ENCODE measurements at regions not wholly inside any gene's neighbourhood (a gene's known extent, or its start where the extent isn't known, plus 50 kb on each side); places are given as distances from the start of the nearest gene placed in this dataset.

GRCh38 chr1:38640371-38640770 is 219.2 kb downstream of the RRAGC start:
- no peaks in the 10 kb centered on the region for H3K27me3 ChIP-seq (ENCODE audit: control insufficient read depth, insufficient read depth, low read length)
- no peaks in the 10 kb centered on the region for H3K9me3 ChIP-seq (ENCODE audit: control insufficient read depth, insufficient read depth, low read depth, low read length)
- H3K4me2 ChIP-seq (ENCODE audit: extremely low read depth, insufficient read depth, low read length), result no peak overlapping the region
- H3K36me3 ChIP-seq (ENCODE audit: control insufficient read depth, insufficient read depth, low read length), result no peaks in the 10 kb centered on the region
- TF ChIP-seq CTCF (conservative IDR thresholded peaks at IDR 0.05 in 1 of 2, IDR thresholded peaks at IDR 0.05 in 1 of 2; ENCODE audit: low read depth in 1 of 2, low read length in 2 of 2) (no peak), EZH2 (IDR thresholded peaks at IDR 0.05; ENCODE audit: low read length, missing control alignments) (no peak)
- no peaks in the 10 kb centered on the region for H3K79me2 ChIP-seq (ENCODE audit: control insufficient read depth, insufficient read depth, low read length)
- DNase-seq (ENCODE audit: low read depth in 2 of 2), result no peak
- H3K27ac ChIP-seq (ENCODE audit: insufficient read depth, low read length), result no peak overlapping the region
- no peak overlapping the region for H3K9ac ChIP-seq (ENCODE audit: insufficient read depth, low read length)
- H3K4me3 ChIP-seq (replicated peaks in 1 of 4; ENCODE audit: control extremely low read depth in 1 of 4, insufficient read depth in 1 of 4, low read depth in 3 of 4, low read length in 4 of 4), result no peak overlapping the region
- H2AFZ ChIP-seq (ENCODE audit: low read length), result no peak overlapping the region
- H3K4me1 ChIP-seq (ENCODE audit: control insufficient read depth, extremely low read depth, insufficient read depth, low read length), result no peaks in the 10 kb centered on the region
- H4K20me1 ChIP-seq (ENCODE audit: control insufficient read depth, extremely low read depth, insufficient read depth, low read length), result no peaks in the 10 kb centered on the region

GRCh38 chr1:38628241-38628640 is 231.3 kb downstream of the RRAGC start:
- no peaks in the 10 kb centered on the region for H3K9me3 ChIP-seq (ENCODE audit: control insufficient read depth, insufficient read depth, low read depth, low read length)
- H3K27ac ChIP-seq (ENCODE audit: insufficient read depth, low read length), result no peak overlapping the region
- H2AFZ ChIP-seq (ENCODE audit: low read length), result no peak overlapping the region
- no peaks in the 10 kb centered on the region for H3K79me2 ChIP-seq (ENCODE audit: control insufficient read depth, insufficient read depth, low read length)
- no peak overlapping the region for H3K9ac ChIP-seq (ENCODE audit: insufficient read depth, low read length)
- H3K4me2 ChIP-seq (ENCODE audit: extremely low read depth, insufficient read depth, low read length), result no peak overlapping the region
- H3K36me3 ChIP-seq (ENCODE audit: control insufficient read depth, insufficient read depth, low read length), result no peaks in the 10 kb centered on the region
- H3K27me3 ChIP-seq (ENCODE audit: control insufficient read depth, insufficient read depth, low read length), result no peaks in the 10 kb centered on the region
- H4K20me1 ChIP-seq (ENCODE audit: control insufficient read depth, extremely low read depth, insufficient read depth, low read length), result no peaks in the 10 kb centered on the region
- no peak for DNase-seq (ENCODE audit: low read depth in 2 of 2)
- H3K4me1 ChIP-seq (ENCODE audit: control insufficient read depth, extremely low read depth, insufficient read depth, low read length), result no peaks in the 10 kb centered on the region
- no peak for TF ChIP-seq CTCF (conservative IDR thresholded peaks at IDR 0.05 in 1 of 2, IDR thresholded peaks at IDR 0.05 in 1 of 2; ENCODE audit: low read depth in 1 of 2, low read length in 2 of 2)
- no peak for TF ChIP-seq EZH2 (IDR thresholded peaks at IDR 0.05; ENCODE audit: low read length, missing control alignments)
- no peak overlapping the region for H3K4me3 ChIP-seq (replicated peaks in 1 of 4; ENCODE audit: control extremely low read depth in 1 of 4, insufficient read depth in 1 of 4, low read depth in 3 of 4, low read length in 4 of 4)

- Histone ChIP-seq H3K36me3 (ENCODE audit: control insufficient read depth, insufficient read depth, low read length) (no peaks in the 10 kb centered on the region), H3K79me2 (ENCODE audit: control insufficient read depth, insufficient read depth, low read length) (no peaks in the 10 kb centered on the region), H3K9me3 (ENCODE audit: control insufficient read depth, insufficient read depth, low read depth, low read length) (no peaks in the 10 kb centered on the region), H3K4me3 (replicated peaks in 1 of 4; ENCODE audit: control extremely low read depth in 1 of 4, insufficient read depth in 1 of 4, low read depth in 3 of 4, low read length in 4 of 4) (no peak overlapping the region), H3K27ac (ENCODE audit: insufficient read depth, low read length) (no peak overlapping the region), H3K4me2 (ENCODE audit: extremely low read depth, insufficient read depth, low read length) (no peak overlapping the region), H3K4me1 (ENCODE audit: control insufficient read depth, extremely low read depth, insufficient read depth, low read length) (no peaks in the 10 kb centered on the region), H3K27me3 (ENCODE audit: control insufficient read depth, insufficient read depth, low read length) (no peaks in the 10 kb centered on the region), H2AFZ (ENCODE audit: low read length) (no peak overlapping the region), H3K9ac (ENCODE audit: insufficient read depth, low read length) (no peak overlapping the region), H4K20me1 (ENCODE audit: control insufficient read depth, extremely low read depth, insufficient read depth, low read length) (no peaks in the 10 kb centered on the region)
- no peak for TF ChIP-seq CTCF (conservative IDR thresholded peaks at IDR 0.05 in 1 of 2, IDR thresholded peaks at IDR 0.05 in 1 of 2; ENCODE audit: low read depth in 1 of 2, low read length in 2 of 2)
- DNase-seq (ENCODE audit: low read depth in 2 of 2), result no peak
These were observed 233.6 kb downstream of the RRAGC start for GRCh38 chr1:38625939-38626338.

All from fibroblast of lung (primary cell).